ENCODE measurements at regions not wholly inside any gene's neighbourhood (a gene's known extent, or its start where the extent isn't known, plus 50 kb on each side); places are given as distances from the start of the nearest gene placed in this dataset.

- TF ChIP-seq CTCF (IDR thresholded peaks at IDR 0.05) (no peak), POLR2A (IDR thresholded peaks at IDR 0.05) (no peak), EP300 (IDR thresholded peaks at IDR 0.05) (no peak)
Measured at GRCh38 chr18:55907453-55908175, 319.6 kb upstream of the TCF4 start.

All from ovary (tissue), 3 donors.